ENCODE measurements at regions not wholly inside any gene's neighbourhood (a gene's known extent, or its start where the extent isn't known, plus 50 kb on each side); places are given as distances from the start of the nearest gene placed in this dataset.

DNA sequence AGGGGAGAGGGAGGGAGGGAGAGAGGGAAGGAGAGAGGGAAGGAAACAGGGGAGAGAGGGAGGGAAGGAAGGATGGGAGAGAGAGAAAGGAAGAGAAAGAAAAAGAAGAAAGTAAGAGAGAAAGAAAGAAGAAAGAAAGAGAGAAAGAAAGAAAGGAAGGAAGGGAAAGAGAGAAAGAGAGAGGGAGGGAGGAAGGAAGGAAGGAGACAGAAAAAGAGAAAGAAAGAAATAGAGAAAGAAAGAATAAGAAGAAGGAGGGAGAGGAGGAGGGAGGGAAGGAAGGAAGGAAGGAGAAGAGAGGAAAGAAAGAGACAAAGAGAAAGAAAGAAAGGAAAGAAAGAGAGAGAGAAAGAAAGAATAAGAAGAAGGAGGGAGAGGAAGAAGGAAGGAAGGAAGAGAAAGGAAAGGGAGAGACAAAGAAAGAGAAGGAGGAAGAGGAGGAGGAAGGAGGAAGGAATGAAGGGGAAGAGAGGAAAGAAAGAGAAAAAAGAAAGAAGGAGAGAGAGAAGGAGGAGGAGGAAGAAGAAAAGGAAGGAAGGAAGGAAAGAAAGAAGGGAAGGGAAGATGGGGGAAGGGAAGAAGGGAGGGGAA is 189.6 kb downstream of the PARM1 start:
- H3K36me3 Mint-ChIP-seq: peaks cover 10% of the 10 kb centered on the region
- H3K9ac ChIP-seq: no peak overlapping the region
- no peaks in the 10 kb centered on the region for H3F3A ChIP-seq (ENCODE audit: low read depth)
- peaks cover 2% of the 10 kb centered on the region for H3K27me3 Mint-ChIP-seq (ENCODE audit: insufficient read depth, low read depth)
- no peak overlapping the region for H3K4me2 ChIP-seq
- H3K4me3 ChIP-seq: no peak overlapping the region
- H3K27ac ChIP-seq: no peak overlapping the region
- H3K9me3 ChIP-seq (ENCODE audit: low read depth): no peaks in the 10 kb centered on the region
- H3K4me1 ChIP-seq: peaks cover 7% of the 10 kb centered on the region
- no peak overlapping the region for H3K27ac Mint-ChIP-seq
- H3K4me1 Mint-ChIP-seq: peaks cover 11% of the 10 kb centered on the region
- no peaks in the 10 kb centered on the region for H4K20me1 ChIP-seq (ENCODE audit: low read depth)
- no peaks in the 10 kb centered on the region for H3K27me3 ChIP-seq
- DNase-seq (ENCODE audit: low spot score): no peak
- H3K9me3 Mint-ChIP-seq: peaks cover 26% of the 10 kb centered on the region
- no peak overlapping the region for H3K4me3 Mint-ChIP-seq
- TF ChIP-seq EZH2 (IDR thresholded peaks at IDR 0.05) (no peak), EZH2phosphoT487 (IDR thresholded peaks at IDR 0.05) (no peak)
- TF ChIP-seq, protein P1, sequence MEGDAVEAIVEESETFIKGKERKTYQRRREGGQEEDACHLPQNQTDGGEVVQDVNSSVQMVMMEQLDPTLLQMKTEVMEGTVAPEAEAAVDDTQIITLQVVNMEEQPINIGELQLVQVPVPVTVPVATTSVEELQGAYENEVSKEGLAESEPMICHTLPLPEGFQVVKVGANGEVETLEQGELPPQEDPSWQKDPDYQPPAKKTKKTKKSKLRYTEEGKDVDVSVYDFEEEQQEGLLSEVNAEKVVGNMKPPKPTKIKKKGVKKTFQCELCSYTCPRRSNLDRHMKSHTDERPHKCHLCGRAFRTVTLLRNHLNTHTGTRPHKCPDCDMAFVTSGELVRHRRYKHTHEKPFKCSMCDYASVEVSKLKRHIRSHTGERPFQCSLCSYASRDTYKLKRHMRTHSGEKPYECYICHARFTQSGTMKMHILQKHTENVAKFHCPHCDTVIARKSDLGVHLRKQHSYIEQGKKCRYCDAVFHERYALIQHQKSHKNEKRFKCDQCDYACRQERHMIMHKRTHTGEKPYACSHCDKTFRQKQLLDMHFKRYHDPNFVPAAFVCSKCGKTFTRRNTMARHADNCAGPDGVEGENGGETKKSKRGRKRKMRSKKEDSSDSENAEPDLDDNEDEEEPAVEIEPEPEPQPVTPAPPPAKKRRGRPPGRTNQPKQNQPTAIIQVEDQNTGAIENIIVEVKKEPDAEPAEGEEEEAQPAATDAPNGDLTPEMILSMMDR (IDR thresholded peaks at IDR 0.05): no peak
- H2AFZ ChIP-seq (replicated peaks): no peak overlapping the region
- H3K79me2 ChIP-seq (ENCODE audit: low read depth): no peaks in the 10 kb centered on the region
- peaks cover 4% of the 10 kb centered on the region for H3K36me3 ChIP-seq

DNA sequence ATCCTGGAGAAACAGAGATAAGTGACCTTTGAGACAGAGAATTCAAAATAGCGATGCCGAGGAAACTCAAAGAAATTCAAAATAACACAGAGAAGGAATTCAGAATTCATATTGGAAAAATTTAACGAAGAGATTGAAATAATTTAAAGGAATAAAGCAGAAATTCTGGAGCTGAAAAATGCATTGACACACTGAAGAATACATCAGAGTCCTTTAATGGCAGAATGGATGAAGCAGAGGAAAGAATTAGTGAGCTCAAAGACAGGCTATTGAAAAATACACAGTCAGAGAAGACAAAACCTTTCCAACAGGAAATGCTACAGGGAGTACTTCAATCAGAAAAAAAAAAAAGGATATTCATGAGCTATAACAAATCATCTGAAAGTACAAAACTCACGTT is 185.8 kb downstream of the PARM1 start:
- H3K27me3 ChIP-seq: no peaks in the 10 kb centered on the region
- H3K9ac ChIP-seq: no peak overlapping the region
- no peak overlapping the region for H3K4me2 ChIP-seq
- no peaks in the 10 kb centered on the region for H3K4me1 ChIP-seq
- no peak for DNase-seq (ENCODE audit: low spot score)
- TF ChIP-seq EZH2 (IDR thresholded peaks at IDR 0.05) (no peak), EZH2phosphoT487 (IDR thresholded peaks at IDR 0.05) (no peak)
- TF ChIP-seq, protein P1 (IDR thresholded peaks at IDR 0.05): no peak
- no peak overlapping the region for H3K27ac ChIP-seq
- no peaks in the 10 kb centered on the region for H3K79me2 ChIP-seq (ENCODE audit: low read depth)
- H3K9me3 ChIP-seq (ENCODE audit: low read depth): no peaks in the 10 kb centered on the region
- Mint-ChIP-seq H3K4me1 (no peaks in the 10 kb centered on the region), H3K4me3 (no peak overlapping the region), H3K27me3 (ENCODE audit: insufficient read depth, low read depth) (peaks cover 5% of the 10 kb centered on the region), H3K27ac (no peak overlapping the region), H3K9me3 (peaks cover 33% of the 10 kb centered on the region), H3K36me3 (peaks cover 12% of the 10 kb centered on the region)
- H4K20me1 ChIP-seq (ENCODE audit: low read depth): no peaks in the 10 kb centered on the region
- peaks cover 4% of the 10 kb centered on the region for H3K36me3 ChIP-seq
- H3K4me3 ChIP-seq: no peak overlapping the region
- no peaks in the 10 kb centered on the region for H3F3A ChIP-seq (ENCODE audit: low read depth)
- H2AFZ ChIP-seq (replicated peaks): no peak overlapping the region

DNA sequence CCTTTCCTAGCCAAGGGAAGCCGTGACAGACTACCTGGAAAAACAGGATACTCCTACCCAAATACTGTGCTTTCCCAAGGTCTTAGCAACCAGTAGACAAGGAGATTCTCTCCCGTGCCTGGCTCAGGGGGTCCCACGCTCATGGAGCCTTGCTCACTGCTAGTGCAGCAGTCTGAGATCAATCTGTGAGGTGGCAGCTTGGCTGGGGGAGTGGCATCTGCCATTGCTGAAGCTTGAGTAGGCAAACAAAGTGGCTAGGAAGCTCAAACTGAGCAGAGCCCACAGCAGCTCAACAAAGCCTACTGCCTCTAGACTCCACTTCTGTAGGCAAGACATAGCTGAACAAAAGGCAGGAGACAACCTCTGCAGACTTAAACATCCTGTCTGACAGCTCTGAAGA is 177.1 kb downstream of the PARM1 start:
- H3K4me3 Mint-ChIP-seq: no peak overlapping the region
- no peak overlapping the region for H2AFZ ChIP-seq (replicated peaks)
- H3F3A ChIP-seq (ENCODE audit: low read depth): no peaks in the 10 kb centered on the region

More for the DNA sequence above, 177.1 kb downstream of the PARM1 start:
- no peaks in the 10 kb centered on the region for H3K9me3 ChIP-seq (ENCODE audit: low read depth)
- Mint-ChIP-seq H3K4me1 (peaks cover 3% of the 10 kb centered on the region), H3K36me3 (no peaks in the 10 kb centered on the region), H3K27me3 (ENCODE audit: insufficient read depth, low read depth) (no peaks in the 10 kb centered on the region), H3K9me3 (peaks cover 16% of the 10 kb centered on the region), H3K27ac (no peak overlapping the region)
- H3K79me2 ChIP-seq (ENCODE audit: low read depth): no peaks in the 10 kb centered on the region
- no peak for DNase-seq (ENCODE audit: low spot score)
- H3K4me3 ChIP-seq: no peak overlapping the region
- no peaks in the 10 kb centered on the region for H3K36me3 ChIP-seq
- no peak overlapping the region for H3K9ac ChIP-seq
- H3K4me1 ChIP-seq: no peaks in the 10 kb centered on the region
- TF ChIP-seq, protein P1 (IDR thresholded peaks at IDR 0.05): no peak
- TF ChIP-seq EZH2phosphoT487 (IDR thresholded peaks at IDR 0.05): no peak
- no peak for TF ChIP-seq EZH2 (IDR thresholded peaks at IDR 0.05)
- H4K20me1 ChIP-seq (ENCODE audit: low read depth): no peaks in the 10 kb centered on the region
- no peak overlapping the region for H3K27ac ChIP-seq
- H3K27me3 ChIP-seq: no peaks in the 10 kb centered on the region
- no peak overlapping the region for H3K4me2 ChIP-seq
